NCI-H1105 (cell line): ENCODE measurements at regions not wholly inside any gene's neighbourhood (a gene's known extent, or its start where the extent isn't known, plus 50 kb on each side); places are given as distances from the start of the nearest gene placed in this dataset.
"Not testable (repeated sequence)": the region's sequence is repeated elsewhere in the genome, so short reads cannot be mapped to it uniquely, and the experiment has no call there.

ENCODE experiments used
- DNase-seq: peaks from one replicate; lab custom pipeline; 2025; lab: John Stamatoyannopoulos, UW

DNA sequence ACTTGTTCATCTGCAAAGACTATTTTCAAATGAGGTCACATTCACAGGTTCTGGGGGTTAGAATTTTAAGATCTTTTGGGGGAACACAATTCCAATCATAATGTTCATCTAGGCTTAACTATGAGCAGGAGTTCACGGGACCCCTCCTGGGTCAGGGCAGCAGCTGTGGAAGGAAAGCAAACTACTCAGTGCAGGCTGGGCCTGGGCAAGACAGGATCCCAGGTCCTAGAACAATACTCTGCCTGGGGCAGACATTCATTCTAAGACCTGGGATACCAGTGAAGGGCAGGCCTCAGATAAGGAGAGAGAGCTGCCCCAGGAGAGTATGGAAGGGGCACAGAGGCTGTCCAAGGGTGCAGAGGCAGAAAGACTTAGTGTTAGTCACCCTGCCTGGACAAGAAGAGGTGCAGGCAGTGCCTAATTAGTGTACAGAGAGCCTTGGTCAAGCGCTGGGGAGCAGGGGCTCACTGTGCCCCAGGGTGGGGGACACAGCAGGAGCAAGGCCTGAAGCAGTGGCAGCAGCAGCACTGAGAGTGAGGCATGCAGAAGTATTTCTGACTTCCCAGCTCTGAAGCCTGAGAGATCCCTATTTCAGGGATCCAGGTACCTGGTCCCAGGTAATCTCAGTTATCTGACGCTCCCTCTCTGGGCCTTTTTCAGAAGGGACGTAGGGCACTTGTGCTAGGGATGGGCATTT is 123.0 kb upstream of the MAMLD1 start:
- no peak for DNase-seq

DNA sequence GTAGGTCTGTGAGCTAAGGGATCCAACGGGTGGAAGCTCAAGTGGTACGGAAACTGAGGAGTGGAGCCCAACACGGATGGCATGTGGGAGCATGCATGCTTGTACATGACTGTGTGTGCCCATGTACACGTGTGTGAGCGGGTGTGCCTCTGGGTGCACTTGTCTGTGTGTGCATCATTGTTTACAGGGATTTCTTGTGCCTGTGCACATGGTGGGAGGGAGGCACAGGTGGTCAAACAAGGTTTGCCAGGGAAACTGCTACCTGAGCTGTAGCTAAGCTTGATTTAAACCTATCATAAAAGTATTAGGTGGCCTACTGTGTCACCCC is 122.5 kb upstream of the MAMLD1 start:
- DNase-seq, result no peak

DNA sequence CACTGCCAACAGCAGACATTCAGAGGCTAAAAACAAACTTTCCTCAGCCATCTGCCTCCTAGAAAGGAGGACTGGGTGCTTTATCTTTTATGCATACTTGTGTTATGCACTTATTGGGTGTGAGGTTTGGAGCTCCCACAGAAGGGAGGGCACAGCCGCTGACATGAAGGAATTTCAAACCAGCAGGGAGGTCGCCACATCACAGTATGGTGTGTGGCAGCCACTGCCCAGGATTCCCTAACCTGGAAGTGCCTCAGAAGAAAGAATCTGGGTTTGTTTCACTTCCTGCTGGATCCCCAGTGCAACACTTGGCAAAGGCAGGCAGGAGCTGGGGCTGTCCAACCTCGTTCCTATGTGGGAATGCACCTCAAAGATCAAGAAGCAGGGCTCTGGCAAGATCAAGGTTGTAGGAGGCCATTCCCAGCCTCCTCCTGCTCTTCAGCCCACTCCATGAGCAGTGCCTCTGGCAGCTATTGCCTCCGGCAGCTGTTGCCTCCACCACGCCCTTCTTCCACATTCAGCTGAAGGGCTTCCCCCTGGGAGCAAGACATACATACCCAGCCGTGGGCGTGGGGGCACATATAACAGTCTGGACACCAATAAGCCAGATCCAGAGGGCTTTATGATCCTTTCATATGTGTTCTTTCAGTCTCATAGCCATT is 109.0 kb upstream of the MAMLD1 start:
- no peak for DNase-seq

DNA sequence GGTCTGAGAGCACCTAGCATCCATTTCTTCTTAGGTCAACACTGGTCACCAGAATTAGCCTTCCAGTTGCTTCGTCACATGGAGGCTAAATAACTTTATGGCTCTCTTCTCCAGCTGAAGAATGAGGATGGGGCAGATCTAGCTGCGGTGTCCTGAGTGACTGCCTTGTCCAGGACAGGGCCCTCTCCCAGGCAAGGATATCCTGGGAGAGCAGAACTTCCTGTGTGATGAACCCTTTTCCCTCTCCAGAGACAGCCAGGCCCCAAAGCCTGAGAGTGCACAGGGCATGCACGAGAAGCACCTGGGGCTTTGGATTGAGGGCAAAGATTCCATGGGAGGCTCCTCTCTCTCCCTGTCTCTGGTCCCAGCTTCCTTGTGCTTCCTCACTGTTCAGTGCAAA is 108.2 kb upstream of the MAMLD1 start:
- no peak for DNase-seq

DNA sequence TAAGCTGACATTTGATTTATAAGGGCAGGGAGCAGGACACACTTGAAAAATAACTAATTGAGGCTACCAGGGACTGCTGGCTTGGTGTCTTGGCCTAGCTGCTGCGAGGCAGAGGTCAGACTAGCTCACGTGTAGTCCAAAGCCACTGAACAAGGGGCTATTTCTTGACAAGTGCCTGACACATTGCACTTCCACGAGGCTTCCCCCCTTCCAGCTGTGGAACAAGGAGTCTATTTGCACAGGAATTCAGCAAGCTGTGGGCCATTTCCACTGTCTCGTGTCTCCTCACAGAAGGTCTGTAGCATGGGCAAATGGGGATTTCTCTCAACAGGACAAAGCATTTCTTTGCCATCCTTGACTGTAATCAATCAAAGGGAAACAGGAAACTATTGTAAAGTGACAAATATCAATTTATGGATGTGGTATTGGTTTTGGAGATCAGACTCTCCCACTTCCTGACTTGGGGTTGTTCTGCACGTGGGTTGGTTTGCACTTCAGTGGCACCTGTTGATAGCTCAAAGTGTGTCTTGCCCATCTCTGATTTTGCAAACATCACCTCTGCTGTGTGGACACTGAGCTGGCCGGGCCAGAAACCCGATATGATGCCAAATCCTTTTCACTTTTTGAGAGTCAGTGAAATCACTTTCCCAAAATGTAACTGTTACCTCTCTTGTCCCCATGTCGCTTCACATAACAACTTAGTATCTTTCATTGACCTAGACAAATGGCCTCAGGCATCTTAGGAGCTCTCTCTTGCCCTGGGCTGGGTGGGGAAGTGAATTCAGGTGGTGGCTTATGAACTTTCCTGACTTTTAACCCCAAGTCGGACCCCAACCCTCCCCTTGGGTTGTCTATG is 107.4 kb upstream of the MAMLD1 start:
- DNase-seq, result no peak

DNA sequence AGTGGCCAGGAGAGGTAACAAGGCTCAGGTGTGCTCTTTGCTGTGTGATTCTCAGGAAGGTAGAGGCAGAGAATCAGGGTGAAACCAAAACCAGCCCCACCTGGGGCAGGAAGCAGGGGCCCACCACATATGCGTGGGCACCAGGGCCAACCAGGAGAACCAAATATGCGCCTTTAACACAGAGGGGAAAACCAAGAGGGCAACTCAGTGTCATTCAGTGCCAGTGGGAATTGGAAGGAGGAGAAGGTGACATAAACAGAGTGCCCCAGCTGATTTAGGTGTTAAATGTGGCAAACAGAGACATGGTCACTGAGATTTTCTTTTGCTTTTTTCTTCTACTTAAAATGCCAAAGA is 106.8 kb upstream of the MAMLD1 start:
- DNase-seq, result no peak

DNA sequence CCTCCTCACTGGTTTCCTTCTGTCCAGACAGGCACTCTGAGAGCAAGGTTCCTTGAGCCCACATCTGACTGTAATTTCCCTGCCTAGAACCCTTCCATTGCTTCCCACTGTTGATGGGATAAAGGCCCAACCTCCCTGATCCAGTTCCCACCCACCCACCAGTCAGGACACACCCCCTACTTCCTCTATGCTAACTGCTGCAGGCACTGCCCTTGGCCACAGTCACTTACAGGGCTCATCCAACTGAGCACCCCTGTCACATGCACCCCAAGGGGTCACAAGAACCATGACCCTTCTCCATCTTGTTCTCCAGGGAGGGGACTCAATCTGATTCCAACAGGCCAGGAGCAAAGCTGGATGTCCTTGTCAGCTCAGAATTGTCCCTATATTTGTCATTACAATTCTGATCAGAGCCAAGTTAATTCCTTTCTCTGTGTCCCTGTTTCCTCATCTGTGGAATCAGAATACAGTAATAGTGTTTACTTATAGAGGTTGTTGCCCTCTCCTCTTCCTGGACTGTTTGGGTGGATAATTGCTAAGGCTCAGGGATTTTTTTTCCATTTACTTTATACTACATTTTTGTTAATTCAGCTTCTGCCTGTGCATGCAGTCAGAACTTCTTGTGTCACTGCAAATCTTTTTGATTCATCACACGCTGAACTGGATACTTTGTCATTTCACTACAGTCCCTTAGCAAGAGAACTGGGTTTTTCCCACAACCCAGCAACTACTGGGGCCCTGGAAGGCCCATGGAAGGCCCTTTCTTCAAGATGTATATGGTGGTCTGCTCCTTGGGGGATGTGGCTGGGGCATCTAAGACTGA is 105.6 kb upstream of the MAMLD1 start:
- DNase-seq, result no peak

DNA sequence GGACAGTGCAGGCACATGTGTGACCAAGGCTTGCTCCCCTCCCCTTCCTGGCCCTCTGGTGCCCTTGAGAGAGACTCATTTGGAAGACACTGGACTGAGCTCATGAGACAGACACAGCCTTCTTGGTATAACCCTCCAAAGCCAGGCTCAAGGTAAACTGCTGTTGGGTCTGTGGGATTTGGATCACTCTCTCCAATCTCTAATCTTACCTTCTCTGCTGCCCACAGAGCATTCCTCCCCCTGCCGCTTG is 105.0 kb upstream of the MAMLD1 start:
- DNase-seq, result no peak

DNA sequence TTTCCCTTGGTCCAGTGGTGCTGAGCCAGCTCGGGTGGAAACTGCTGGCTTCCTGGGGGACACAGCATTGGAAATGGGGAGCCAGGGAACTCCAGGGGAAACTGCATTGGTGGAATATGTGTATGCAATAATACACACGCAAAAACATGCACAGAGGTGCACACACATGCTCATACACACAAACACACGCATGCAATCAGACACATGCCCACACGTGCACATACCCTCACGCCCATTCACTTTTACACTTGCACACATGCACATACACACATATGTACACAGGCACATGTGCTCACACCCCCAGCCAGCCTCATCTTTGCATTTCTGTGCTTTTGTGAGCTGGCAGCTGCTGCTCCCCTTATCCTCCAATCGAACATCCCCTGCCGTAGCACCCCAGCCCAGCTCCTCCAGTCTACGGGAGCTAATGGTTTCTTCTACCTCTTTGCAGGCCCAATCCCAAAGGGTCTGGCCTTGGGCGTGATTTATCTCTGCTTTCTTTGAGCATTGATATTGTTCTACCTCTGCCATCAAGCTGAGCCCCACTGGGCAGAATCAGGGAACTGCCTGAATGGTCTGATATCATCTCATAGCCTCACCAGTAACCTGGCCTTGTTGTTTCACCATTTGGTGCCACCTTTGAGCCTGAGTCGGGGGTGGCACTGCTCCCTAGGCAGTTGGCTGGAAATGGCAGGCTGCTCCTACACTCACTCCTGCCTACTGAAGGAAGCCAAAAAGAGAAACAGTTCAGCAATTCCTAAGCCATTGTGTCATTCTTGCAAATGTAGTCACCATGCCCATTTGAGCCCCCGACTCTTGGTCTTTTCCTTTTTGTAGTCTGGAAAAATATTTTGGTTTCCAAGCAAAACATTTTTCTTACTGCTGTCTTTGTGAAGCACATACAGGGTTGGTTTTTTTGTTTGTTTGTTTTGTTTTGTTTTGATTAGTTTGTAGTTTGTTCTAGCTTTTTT is 104.4 kb upstream of the MAMLD1 start:
- no peak for DNase-seq

DNA sequence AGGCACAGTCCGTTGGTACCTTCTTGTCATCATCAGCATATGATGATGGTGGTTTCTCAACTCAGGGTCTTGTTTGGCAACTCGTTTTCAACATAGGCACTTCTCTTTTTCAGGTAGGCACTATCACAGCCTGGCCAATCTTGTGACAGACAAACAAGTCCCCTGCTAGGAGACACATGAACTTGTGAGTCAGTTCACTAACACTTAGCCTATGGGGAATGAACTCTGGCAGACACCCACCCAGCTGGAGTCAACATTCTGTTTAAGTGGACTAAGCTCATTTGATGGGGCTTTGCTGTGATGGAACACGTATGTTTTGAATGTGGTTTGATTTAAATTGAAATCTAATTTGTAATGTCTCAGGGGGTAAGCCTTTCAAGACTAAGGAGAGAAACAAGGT is 100.7 kb upstream of the MAMLD1 start:
- no peak for DNase-seq

DNA sequence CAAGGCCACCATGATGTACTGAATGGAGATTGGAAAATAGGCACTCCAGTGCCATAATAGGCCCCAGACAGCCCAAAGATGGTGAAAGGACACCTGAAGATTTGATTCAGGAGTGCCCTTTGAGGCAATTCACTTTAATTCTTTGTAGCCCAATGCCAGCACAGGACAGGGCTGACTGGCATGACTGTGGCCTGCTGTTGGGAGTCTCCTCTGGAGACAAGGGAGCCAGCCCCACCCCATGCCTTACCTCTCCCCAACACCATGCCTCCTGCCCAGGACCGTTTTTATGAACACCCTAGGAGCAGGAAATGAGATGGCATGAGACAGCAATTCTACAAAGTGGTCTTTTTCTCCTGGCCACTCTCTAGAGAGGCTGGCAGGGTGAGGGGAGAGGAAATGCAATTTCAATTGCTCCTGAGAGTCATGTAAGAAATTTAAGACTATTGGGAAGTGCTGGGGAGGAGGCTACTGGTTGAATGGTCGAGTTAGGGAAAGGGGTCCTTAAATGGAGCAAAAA is 94.2 kb upstream of the MAMLD1 start:
- DNase-seq, result no peak

DNA sequence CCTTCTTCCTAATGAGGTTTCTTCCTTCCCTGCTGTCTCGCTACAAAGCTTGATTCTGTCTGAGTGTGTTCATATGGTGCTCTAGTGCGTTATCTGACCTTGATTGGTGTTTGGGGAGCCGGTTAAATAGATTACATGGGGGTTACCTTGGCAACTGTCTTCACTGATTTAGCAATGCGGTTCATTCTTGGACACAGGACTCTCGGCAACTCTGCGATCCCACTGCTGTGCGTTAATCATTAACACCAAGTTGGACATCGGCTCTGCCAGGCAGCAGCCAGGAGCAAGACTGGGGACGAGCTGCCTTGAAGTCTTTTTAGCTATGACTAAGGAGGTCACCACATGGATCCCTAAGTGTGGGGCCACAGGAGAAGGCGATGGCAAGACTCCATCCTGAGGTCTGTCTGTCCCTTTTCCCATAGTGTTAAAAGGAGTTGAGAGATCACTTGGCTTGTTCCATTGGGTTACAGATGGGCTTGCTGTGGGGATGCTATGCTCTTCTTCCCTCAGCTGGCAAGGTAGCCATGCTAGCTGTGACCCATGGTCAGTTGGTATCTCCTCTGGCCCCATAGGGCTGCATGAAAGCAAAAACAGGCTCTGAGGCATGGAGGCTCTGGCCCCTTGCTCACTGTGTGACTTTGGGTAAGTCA is 93.4 kb upstream of the MAMLD1 start:
- DNase-seq, result no peak

DNA sequence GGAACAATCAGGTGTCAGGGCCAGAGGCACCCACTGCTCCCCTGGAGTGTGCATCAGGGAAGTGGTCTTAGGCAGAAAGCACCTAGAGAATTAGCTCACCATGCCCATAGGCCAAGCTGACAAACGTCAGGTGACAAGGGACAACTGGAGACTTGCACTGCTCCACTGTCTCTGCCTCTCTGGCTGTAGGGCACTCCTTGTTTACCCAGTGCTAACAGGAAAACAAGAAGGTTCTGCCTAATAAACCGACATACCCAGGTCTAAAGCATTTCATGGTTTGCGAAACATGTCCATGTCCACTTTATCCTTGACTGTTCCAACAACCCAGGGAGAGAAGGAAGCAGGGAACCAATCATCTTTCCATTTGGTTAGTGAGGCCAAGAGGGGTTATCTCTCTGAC is 92.5 kb upstream of the MAMLD1 start:
- no peak for DNase-seq

DNA sequence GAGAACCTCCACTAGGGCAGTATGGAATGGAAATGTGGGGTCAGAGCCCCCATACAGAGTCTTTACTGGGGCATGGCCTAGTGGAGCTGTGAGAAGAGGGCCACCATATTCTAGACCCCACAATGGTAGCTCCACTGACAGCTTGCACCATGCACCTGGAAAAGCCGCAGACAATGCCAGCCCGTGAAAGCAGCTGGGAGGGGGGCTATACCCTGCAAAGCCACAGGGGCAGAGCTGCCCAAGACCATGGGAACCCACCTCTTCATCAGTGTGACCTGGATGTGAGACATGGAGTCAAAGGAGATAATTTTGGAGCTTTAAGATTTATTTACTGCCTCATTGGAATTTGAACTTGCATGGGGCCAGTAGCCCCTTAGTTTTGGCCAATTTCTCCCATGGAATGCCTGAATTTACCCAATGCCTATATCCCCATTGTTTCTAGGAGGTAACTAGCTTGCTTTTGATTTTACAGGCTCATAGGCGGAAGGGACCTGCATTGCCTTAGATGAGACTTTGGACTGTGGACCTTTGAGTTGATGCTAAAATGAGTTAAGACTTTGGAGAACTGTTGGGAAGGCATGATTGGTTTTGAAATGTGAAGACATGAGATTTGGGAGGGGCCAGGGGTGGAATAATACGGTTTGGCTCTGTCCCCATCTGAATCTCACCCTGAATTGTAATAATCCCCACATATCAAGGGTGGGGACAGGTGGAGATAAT is 89.4 kb upstream of the MAMLD1 start:
- DNase-seq, result not testable (repeated sequence)

DNA sequence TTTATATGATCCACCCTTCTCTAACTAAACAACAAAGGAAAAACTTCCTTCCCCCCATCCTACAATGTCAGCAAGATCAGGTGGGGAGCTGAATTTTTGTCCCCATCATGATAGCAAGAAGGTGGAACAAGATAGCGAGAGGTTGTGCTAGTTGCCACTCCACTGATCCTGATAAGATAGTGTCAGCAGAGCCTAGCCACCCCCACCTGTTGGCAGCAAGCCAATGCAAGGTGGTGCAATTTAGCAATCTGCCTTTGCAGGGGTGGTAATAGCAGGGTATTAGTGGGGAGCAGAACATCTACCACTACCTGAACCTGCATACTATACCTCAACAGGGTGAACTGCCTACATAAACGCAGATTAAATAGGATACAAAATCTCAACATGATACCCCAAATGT is 80.2 kb upstream of the MAMLD1 start:
- DNase-seq, result no peak

DNA sequence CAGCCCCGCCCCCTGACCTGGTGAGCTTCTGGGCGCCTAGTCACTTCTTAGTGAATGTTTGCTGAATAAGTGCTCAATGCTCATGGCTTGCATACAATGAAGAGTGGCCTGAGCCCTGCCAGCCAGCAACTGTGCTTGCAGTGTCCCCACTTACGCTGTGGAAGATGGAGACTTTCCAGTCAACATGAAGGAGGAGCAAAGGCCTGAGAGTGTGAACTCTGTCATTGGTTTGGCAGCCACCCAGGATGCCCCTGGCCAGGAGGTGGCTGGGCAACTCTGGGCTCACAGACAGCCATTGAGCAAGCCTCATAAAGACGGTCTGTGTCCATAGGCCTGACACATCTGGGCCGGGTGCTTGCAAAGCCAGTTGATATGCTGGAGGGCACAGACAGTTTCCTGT is 72.1 kb upstream of the MAMLD1 start:
- no peak for DNase-seq

DNA sequence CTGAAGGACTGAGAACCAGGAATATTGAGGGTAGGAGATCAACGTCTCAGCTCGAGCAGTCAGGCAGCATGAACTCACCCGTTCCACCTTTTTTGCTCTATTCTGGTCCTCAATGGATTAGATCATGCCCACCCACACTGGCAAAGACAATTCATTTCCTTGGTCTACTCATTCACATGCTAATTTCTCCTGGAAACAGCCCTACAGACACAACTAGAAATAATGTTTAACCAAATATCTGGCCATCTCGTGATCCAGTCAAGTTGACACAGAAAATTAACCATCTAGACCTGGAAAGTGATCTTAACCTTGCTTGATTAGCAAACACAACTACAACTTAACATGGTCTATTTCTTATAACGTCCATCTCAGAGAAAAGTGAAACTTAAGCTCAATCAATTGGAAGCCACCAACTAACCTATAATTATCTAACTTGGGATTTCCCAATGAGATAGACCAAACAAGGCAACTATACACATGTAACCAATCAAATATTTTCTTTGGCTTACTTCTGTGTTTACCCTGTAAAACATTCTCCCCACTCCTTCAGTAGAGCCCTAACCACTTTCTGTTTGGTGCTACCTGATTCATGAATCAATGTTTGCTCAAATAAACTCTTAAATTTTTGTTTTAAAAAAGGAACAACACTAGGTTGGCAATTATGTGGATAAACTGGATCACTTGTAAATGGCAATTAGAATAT is 69.7 kb upstream of the MAMLD1 start:
- DNase-seq, result no peak

DNA sequence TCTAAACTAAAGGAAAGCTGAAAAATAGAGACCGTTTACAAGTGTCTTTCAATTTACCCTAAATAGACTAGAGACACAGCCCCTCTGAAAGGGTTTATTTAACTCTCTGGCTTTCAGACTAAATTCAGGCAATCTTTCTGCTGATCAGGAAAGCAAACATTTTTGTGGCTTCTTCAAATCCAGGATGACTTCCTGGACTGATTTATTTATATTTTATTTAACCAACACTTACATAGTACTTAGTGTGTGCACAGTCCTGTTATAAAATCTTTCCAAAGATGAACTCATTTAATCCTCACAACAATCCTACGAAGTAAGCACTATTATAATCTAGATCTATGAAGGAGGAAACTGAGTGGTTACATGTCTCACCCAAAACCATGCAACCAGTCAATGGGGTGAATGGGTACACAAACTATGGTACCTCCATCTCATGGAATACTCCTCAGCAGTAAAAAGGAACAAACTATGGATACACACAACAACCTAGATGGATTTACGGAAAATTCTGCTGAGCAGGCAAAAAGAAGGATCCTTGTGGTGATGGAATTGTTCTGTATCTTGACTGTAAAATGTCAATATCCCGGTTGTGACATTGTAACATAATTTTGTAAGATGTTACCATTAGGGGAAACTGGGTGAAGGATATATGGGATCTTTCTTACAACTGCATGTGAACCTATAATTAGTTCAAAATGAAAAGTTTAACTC is 64.1 kb upstream of the MAMLD1 start:
- no peak for DNase-seq

DNA sequence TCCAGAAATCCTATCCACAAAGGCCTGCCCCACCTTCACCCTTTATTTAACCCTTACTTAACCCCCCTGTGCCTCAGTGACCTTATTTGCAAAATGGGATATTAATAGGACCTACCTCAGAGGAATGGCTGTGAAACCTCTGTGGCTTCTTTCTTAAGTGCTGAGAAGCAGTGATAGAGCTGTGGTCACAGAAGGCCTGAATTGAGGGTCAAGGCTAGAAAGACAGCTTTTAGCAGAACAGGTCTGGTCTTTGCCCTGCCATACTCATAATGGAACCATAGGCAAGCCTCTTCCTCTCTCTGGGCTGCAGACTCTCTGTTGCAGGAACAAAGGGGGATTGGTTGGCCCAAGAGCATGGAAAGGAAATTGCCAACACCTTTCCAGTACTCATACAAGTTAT is 63.5 kb upstream of the MAMLD1 start:
- DNase-seq, result no peak
